ENCODE measurements at regions not wholly inside any gene's neighbourhood (a gene's known extent, or its start where the extent isn't known, plus 50 kb on each side); places are given as distances from the start of the nearest gene placed in this dataset.

DNA sequence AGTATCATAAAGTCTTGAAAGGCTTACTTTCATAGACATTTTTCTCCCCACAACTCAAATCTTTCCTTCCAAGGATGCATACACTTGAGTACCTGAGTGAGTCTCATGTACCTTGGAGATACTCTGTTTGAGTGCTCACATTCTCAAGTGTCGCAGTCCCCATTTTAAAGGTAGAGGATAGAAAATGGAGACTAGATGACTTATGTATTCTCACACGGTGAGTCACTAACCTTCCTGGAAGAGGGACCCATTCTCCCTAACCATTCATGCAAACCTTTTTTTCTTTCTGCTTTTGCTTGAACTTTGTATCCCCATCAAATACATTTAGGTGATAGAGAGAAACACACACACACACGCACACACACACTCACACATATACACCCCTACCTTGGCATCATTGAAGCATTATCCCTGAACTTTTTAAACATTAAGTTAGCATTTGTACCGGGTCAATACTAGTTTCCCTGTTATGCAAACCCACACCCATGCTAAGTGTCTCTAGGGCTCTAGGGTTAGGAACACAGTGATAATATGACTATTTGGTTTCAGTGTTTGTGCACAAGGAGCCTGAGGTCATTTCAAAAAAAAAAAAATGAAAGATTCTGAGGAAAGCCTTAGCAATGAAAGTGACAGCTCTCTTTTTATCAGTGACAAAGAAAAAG is 236.2 kb downstream of the IKZF2 start:
- no peak for DNase-seq
- in situ Hi-C loops (cut with MboI; ENCODE audit: low pct_unique_long_range_greater_than_20kb, low sequenced_read_pairs) = no loop called here

- in situ Hi-C loops (cut with MboI; ENCODE audit: low pct_unique_long_range_greater_than_20kb, low sequenced_read_pairs) = no loop called here
- peak; percentile 80 for DNase-seq
These were observed 237.0 kb downstream of the IKZF2 start for GRCh38 chr2:212914392-212914791.

DNA sequence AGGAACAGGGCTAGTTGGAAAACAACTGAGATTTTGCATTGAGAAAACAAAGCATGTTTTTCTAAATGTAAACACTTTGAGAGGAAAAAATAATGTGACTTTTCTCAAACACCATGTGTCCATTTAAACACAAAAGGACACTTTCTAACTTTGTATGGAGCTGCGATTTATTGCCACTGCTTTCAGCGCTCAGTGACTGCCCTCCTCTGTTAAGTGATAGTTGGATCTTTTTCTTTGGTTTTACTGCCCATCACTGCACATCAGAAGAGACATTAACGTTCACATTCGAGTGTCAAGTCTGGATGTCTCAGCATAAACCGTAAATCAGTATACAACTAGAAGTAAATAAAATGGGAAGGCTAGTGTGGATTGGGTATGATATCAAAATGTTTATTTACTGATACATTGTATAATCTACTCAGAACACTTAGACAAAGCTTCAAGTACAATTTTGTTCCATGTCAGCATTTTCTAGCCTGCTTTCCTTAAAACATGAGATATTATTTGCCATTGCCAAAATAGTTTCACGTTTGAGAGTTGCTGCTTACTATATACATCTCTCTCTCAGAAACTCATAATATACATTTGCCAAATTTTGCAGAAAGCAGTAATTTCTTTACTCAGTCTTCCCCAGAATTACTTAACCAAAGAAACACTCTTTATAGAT is 237.6 kb downstream of the IKZF2 start:
- DNase-seq = no peak
- in situ Hi-C loops (cut with MboI; ENCODE audit: low pct_unique_long_range_greater_than_20kb, low sequenced_read_pairs) = no loop called here

DNA sequence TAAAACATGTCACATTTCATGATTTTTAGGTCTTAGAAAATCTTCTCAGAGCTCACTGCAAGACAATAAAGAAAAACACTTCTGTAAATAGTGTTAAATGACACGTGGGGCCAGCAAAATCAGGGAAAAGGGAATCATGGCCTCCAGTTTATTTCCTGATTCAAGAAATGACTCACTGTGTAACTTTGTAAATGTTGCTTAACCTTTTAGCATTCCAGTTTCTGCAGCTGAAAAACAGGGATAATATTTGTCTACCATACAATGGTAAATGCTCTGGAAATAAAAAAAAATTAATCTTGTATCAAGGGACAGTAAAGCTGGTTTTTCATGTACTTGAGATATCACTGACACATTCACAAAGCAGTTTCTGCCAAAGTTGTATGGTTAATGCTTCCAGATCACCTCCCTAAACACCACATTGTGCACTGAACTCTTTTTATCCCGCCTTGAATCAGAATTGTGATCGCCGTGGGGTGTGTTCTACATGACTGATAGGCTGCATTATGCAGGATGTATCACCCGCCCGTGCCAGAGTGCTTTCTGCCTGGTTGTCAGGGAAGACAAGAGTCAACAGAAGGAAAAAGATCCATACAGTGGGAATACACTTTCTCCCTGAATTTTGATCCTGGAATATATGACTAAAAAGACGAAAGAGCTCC is 238.8 kb downstream of the IKZF2 start:
- no peak for DNase-seq
- in situ Hi-C loops (cut with MboI; ENCODE audit: low pct_unique_long_range_greater_than_20kb, low sequenced_read_pairs) = no loop called here

DNA sequence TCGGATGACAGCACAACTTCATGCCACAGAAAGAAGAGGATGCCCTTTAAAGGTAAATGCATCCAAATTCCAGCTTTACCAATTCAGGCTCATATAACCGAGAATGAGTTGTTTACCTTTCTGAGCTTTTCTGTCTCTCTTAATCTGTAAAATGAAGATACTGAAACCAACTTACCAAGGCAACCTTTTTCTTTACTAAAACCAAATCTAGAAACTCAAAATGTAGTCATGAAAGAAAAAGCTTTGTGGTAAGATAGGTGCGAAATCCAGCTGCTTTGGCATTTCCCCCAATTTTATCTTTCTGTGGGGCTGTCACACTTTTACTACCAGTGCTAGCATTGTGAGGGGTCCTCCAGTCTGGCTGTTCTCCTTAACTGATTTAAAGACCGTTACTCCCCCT is 240.4 kb downstream of the IKZF2 start:
- in situ Hi-C loops (cut with MboI; ENCODE audit: low pct_unique_long_range_greater_than_20kb, low sequenced_read_pairs) = no loop called here
- DNase-seq = no peak

DNA sequence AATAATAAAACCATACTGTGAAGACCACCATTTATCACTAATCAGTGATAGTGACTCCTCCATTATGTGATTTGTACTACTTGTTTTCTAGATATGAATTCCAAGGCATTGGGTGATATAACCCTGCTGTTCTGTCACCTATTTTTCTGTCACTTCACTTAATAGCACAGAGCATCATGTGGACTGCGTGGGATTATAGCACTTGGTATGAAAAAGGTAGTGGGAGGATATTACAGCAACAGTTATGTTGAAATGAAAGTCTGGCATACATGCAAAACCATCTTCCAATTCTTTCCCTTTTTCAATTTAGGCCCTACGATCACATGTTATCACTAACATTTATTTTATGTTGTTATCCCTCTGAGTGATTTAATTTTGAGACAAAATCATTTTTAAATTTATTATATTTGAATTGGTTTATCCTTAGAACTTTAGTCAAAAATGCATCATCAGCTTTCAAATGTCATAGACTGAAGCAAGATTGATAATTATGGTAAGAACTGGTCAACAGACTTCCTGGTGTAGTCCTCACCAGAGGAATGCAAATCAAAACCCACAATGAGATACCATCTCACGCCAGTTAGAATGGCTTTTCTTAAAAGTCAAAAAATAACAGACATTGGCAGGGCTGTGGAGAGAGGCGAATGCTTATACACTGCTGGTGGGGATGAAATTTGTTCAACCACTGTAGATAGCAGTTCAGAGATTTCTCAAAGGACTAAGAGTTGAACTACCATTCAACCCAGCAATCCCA is 242.6 kb downstream of the IKZF2 start:
- in situ Hi-C loops (cut with MboI; ENCODE audit: low pct_unique_long_range_greater_than_20kb, low sequenced_read_pairs) = no loop called here
- DNase-seq = peak; percentile 74

DNA sequence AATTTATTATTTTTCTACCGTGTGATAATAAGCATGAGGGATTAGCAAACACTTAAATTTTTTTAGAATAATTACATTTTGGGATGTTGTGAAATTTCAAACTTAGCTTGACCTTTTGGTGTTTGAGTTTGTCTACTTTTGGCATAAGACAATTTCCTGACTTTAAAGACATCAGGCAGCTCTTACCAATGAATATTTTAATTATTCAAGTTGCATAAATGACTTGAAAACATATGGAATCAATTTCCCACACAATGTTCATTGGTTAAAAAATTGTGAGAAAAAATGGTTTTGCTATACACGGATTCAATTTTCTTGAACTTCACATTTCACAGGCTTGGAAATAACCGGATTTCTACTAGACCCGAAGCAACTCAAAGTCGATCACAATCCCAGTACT is 243.4 kb downstream of the IKZF2 start:
- in situ Hi-C loops (cut with MboI; ENCODE audit: low pct_unique_long_range_greater_than_20kb, low sequenced_read_pairs) = no loop called here
- no peak for DNase-seq

DNA sequence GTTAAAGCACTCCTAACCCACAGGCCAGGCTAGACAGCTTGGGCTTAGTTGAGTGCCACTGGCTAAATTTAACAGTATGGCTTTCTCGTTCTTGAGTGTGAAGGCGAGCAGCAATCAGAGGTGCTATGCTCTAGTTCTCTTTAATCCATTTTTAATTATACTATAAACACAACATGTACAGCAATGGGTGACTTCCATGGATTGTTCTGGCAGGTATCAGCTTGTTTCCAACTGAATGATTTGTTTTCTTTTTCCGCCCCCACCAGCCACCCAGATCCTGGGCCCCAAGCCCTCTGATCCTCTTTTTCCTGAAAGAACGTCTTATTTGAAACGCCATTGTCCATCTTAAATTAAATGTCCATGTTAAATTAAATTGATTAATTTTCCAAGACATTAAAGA is 244.8 kb downstream of the IKZF2 start:
- in situ Hi-C loops (cut with MboI; ENCODE audit: low pct_unique_long_range_greater_than_20kb, low sequenced_read_pairs) = no loop called here
- no peak for DNase-seq

DNA sequence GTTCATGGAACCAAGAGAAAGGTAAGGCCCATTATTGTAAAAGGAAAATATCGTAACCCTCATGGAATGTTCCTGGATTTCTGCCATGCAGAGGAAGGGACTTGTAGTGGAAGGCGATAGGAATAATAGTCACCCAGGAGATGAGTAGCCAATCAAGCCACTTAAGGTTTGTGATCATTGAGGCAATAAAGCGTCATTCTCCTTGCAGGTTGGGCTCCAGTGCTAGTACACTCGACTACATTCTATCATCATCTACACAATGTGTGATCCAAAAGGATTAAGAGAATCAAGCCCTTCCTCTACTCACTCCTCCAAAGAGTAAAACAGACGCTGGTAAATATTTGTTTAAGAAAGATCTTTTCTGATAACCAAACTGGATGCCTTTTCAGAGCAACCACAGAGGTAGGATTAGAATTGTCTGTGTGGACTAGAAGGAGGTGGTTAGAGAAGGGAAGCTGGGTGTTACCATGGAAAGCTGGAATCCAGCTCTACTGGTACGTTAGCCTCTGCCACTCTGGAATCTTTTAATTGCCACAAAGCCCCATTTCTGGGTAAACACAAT is 245.7 kb downstream of the IKZF2 start:
- in situ Hi-C loops (cut with MboI; ENCODE audit: low pct_unique_long_range_greater_than_20kb, low sequenced_read_pairs) = no loop called here
- DNase-seq = no peak

GRCh38 chr2:212904646-212905045 is 246.8 kb downstream of the IKZF2 start:
- peak; percentile 88 for DNase-seq

GRCh38 chr2:212903413-212903812 is 248.0 kb downstream of the IKZF2 start:
- in situ Hi-C loops (cut with MboI; ENCODE audit: low pct_unique_long_range_greater_than_20kb, low sequenced_read_pairs) = no loop called here
- DNase-seq = no peak

More at GRCh38 chr2:212904646-212905045, 246.8 kb downstream of the IKZF2 start:
- in situ Hi-C loops (cut with MboI; ENCODE audit: low pct_unique_long_range_greater_than_20kb, low sequenced_read_pairs) = no loop called here

GRCh38 chr2:212902421-212902820 is 249.0 kb downstream of the IKZF2 start:
- DNase-seq = no peak
- in situ Hi-C loops (cut with MboI; ENCODE audit: low pct_unique_long_range_greater_than_20kb, low sequenced_read_pairs) = no loop called here

DNA sequence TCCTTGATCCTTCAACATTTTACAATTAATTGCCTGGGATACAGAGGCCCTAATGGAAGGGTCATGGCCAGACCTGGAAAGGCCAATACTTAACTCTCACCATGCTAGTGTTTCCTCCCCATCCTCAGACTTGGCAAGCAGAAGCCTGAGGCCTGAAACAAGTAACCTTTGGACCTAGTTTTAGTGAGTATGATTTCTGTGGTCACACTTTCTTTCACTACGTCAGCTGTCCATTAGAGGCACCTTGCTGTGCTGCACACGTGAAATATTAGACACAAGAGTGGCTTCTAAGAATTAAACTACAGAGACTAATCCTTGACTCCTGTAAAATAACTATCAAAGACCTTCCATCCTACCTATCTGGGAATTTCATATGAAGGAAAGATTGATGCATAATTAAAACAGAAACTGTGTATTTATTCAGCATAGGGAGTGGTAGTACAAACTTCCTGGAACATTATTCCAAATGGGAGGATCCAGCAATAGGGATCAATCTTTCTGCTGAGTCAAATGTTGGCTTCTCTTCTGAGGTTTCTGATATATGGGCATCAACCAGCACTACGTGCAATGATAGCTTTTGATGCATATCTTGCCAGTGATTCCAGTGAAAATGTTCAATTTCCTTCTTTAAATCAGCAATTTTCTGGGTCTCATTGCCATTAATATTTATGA is 249.7 kb downstream of the IKZF2 start:
- DNase-seq = no peak
- in situ Hi-C loops (cut with MboI; ENCODE audit: low pct_unique_long_range_greater_than_20kb, low sequenced_read_pairs) = no loop called here

- DNase-seq = no peak
- in situ Hi-C loops (cut with MboI; ENCODE audit: low pct_unique_long_range_greater_than_20kb, low sequenced_read_pairs) = no loop called here
These were observed 250.7 kb downstream of the IKZF2 start for GRCh38 chr2:212900715-212901114.

- in situ Hi-C loops (cut with MboI; ENCODE audit: low pct_unique_long_range_greater_than_20kb, low sequenced_read_pairs) = no loop called here
- no peak for DNase-seq
These were observed 253.4 kb downstream of the IKZF2 start for GRCh38 chr2:212898011-212898410.

- no peak for DNase-seq
- in situ Hi-C loops (cut with MboI; ENCODE audit: low pct_unique_long_range_greater_than_20kb, low sequenced_read_pairs) = no loop called here
These were observed 254.1 kb downstream of the IKZF2 start for GRCh38 chr2:212897296-212897695.

DNA sequence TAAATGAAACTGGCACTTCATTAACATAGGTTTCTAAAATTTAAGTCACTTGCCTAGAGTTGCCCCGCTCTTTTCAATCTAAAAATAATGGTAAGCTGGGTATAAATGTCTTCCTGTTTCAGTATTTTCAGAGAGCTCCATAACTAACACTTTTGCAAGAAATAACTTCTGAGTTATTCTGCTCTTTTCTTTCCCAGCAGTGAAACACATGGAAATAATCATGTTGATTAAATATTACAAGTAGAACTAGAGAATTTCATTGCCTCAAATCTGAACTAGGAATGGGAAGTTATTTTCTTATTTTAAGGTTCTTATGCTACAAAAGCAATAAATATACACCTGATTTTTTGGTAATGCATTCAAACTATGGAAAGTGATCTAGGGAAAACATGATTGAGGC is 257.4 kb downstream of the IKZF2 start:
- no peak for DNase-seq
- in situ Hi-C loops (cut with MboI; ENCODE audit: low pct_unique_long_range_greater_than_20kb, low sequenced_read_pairs) = no loop called here

DNA sequence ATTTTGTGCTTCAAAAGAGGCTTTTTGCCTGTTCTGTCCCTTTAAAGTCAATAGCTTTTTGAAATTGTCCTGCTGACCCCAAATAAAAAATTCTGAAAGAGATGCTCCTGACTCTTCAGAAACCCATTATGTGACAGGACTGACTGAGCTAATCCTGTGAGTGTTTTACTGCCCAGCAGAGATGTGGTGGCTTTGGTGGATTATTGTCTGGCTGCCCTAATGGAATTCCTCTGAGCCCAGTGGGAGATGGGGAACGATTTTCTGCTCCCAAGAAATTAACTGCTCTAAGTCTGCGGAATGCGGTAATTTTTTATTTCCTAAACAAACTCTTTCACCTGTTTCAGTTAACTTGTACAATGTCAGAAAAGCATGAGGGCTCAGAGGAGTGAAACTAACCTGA is 258.2 kb downstream of the IKZF2 start:
- in situ Hi-C loops (cut with MboI; ENCODE audit: low pct_unique_long_range_greater_than_20kb, low sequenced_read_pairs) = no loop called here
- DNase-seq = no peak

DNA sequence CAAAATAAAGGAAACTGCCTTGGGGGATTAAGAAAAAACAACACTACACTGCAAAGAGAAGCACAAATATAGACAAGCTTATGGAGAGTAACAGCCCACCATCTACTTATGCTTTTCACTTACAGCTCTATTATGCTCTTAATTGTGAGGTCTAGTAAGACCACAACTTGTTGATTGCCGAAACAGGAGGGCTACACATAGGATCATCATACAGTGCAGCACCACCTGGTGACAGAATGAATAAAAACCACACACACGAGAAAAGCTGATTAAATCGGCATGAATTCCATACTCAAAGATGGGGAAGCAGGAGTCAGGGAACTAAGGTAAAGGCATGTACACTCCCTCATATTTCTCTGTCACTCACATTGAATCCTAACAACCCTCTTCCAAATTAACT is 259.2 kb downstream of the IKZF2 start:
- in situ Hi-C loops (cut with MboI; ENCODE audit: low pct_unique_long_range_greater_than_20kb, low sequenced_read_pairs) = no loop called here
- DNase-seq = peak; percentile 71
